OCI-LY3 (cell line): ENCODE measurements at regions not wholly inside any gene's neighbourhood (a gene's known extent, or its start where the extent isn't known, plus 50 kb on each side); places are given as distances from the start of the nearest gene placed in this dataset.

Experiments used
- CTCF ChIP-seq: fragments of 200-600, 300-600 bp; sonication (generic); IDR thresholded peaks from 2 replicates; pipeline ENCODE4 v1.5.1; 2014; ENCODE audit warnings: antibody characterized with exemption, low read length, low read depth
- EZH2phosphoT487 ChIP-seq: fragments of 200-600 bp; shearing (Covaris generic); IDR thresholded peaks from 2 replicates; pipeline ENCODE4 v1.6.1; 2018; ENCODE audit warnings: antibody characterized with exemption, mixed run types, low read depth

- TF ChIP-seq CTCF (no peak), EZH2phosphoT487 (no peak)
These were observed 255.8 kb downstream of the GLI2 start for GRCh38 chr2:120991441-120991840.
